T-helper 1 cell treated with Interleukin-12 subunit alpha and Interleukin-12 subunit beta and Interleukin-4 antibody, amounts not matched to agents 30 μg/mL and 1 μg/mL, for 36 hours (primary cell): ENCODE measurements at regions not wholly inside any gene's neighbourhood (a gene's known extent, or its start where the extent isn't known, plus 50 kb on each side); places are given as distances from the start of the nearest gene placed in this dataset.

ENCODE experiments used
- H3K27ac Mint-ChIP-seq: one replicate; pipeline ENCODE4 v1.8.0; 2021; ENCODE audit warnings: mild to moderate bottlenecking, mixed read lengths
- H3K27me3 Mint-ChIP-seq: one replicate; pipeline ENCODE4 v1.8.0; 2021; ENCODE audit warnings: low read depth, mixed read lengths
- H3K36me3 Mint-ChIP-seq: one replicate; pipeline ENCODE4 v1.8.0; 2021; ENCODE audit warnings: low read depth, mixed read lengths
- H3K4me1 Mint-ChIP-seq: one replicate; pipeline ENCODE4 v1.8.0; 2021; ENCODE audit warnings: low read depth, mixed read lengths
- H3K4me3 Mint-ChIP-seq: one replicate; pipeline ENCODE4 v1.8.0; 2021; ENCODE audit warnings: mild to moderate bottlenecking, moderate library complexity, mixed read lengths
- H3K9me3 Mint-ChIP-seq: one replicate; pipeline ENCODE4 v1.8.0; 2021; ENCODE audit warnings: mixed read lengths

DNA sequence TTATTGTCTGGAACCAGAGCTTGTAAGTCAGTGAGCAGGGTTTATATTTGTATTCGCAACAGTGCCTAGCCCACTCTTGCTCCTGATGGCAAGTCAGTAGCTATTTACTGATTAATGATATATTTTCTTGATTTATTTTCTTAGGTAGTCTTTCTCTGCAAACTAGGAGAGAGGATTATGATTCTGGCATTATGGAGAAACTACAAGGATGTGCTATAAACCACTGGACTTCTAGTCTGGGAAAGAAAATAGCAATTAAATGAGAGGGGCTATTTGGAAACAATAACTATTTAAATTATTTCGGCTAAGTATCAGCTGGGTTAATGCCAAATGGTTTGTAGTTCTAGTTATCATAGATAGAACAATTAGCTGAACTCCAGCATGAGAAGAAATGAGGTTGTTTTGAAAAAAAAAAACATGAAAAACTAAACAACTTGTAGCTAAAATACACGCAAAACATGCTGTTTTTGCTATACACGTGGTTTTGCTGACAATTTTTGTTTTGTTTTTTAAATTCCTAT, 304.9 kb upstream of the TCF21 start:
- Mint-ChIP-seq H3K4me1 (no peaks in the 10 kb centered on the region), H3K27me3 (no peaks in the 10 kb centered on the region), H3K27ac (no peak overlapping the region), H3K9me3 (no peaks in the 10 kb centered on the region), H3K36me3 (no peaks in the 10 kb centered on the region), H3K4me3 (no peak overlapping the region)

DNA sequence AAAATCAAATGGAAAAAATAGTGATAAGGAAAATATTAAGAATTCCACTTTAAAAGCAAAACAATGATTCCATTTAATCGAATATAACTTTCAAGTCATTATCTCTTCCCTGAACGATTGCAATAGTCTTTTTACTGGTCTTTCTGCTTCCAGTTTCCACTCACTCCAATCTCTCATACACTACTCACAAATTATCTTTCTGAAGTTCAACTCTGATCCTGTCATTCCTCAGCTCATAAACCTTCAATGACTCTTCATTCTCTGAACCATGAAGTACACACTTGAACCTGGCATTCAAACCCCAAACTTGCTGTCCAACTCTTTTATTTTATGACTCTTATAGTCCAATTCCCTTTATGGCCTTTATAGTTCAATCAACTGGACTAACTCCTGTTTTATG, 304.1 kb upstream of the TCF21 start:
- H3K27me3 Mint-ChIP-seq, result no peaks in the 10 kb centered on the region
- no peaks in the 10 kb centered on the region for H3K36me3 Mint-ChIP-seq
- no peaks in the 10 kb centered on the region for H3K4me1 Mint-ChIP-seq
- no peak overlapping the region for H3K27ac Mint-ChIP-seq
- H3K4me3 Mint-ChIP-seq, result no peak overlapping the region
- H3K9me3 Mint-ChIP-seq, result no peaks in the 10 kb centered on the region

DNA sequence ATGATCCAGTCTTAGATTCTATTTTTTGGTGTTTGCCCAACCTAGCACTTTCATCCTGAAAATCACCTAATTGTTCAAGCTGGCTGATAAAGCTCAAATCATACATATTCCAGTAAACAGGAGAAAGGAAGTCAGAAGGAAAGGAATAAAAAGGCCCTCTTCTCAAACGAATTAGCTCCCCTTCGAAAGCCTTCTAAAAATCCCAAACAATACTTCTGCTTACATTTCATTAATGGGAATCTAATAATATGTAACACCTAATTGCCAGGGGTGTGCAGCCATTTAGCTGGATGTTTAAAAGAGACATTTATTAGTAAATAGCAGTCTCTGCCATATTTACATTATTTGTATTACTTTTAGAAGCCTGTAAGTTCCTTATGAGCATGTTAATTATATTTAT, 302.9 kb upstream of the TCF21 start:
- Mint-ChIP-seq H3K36me3 (no peaks in the 10 kb centered on the region), H3K4me3 (no peak overlapping the region), H3K27me3 (no peaks in the 10 kb centered on the region)

DNA sequence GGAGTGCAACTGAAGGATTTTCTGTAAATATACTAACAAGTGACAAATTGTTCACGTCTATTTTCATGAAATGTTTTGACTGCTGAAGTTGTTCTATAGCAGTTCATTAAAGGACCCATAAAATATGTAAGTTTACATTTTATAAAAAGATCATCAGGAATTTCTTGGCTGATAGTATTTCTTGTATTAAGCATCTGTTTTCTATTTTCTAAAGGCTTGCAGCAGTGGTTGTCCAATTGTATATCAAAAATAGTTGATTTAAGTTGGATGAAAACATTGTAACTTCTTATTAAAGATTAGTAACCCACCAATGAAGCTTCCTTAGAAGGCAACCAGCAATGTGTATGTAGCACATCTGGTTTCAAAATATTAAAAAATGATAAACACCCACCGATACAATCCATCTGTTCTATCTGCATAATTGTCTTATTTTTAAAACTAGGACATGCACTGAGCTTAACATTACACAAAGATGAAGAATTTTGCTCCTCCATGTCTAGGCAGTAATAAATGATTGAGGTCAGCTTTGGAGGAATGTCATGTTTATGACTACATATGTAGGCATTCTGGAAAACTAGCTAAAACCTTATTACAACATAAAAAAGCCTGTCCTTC, 301.3 kb upstream of the TCF21 start:
- Mint-ChIP-seq H3K4me1 (no peaks in the 10 kb centered on the region), H3K36me3 (no peaks in the 10 kb centered on the region), H3K9me3 (no peaks in the 10 kb centered on the region), H3K4me3 (no peak overlapping the region), H3K27me3 (no peaks in the 10 kb centered on the region), H3K27ac (no peak overlapping the region)

More for the DNA sequence above, 302.9 kb upstream of the TCF21 start:
- no peak overlapping the region for H3K27ac Mint-ChIP-seq
- no peaks in the 10 kb centered on the region for H3K4me1 Mint-ChIP-seq
- no peaks in the 10 kb centered on the region for H3K9me3 Mint-ChIP-seq

DNA sequence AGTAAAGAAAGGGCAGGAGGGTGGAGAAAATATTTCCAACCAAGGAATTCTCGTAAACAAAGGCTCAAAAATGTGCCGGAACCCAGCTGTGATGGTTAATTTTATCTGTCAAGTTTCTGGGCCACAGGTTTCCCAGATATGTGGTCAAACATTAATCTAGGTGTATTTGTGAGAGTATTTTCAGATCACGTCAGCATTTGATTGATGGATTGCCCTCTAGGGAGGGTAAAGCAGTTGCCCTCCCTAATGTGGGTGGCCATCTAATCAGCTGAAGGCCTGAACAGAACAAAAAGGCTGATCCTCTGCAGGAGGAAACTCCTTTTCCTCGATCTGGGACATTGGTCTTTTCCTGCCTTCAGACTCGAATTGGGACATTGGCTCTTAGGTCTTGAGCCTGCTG, 298.7 kb upstream of the TCF21 start:
- H3K4me1 Mint-ChIP-seq, result no peaks in the 10 kb centered on the region
- no peaks in the 10 kb centered on the region for H3K27me3 Mint-ChIP-seq
- no peaks in the 10 kb centered on the region for H3K36me3 Mint-ChIP-seq
- no peak overlapping the region for H3K27ac Mint-ChIP-seq
- no peak overlapping the region for H3K4me3 Mint-ChIP-seq
- no peaks in the 10 kb centered on the region for H3K9me3 Mint-ChIP-seq

DNA sequence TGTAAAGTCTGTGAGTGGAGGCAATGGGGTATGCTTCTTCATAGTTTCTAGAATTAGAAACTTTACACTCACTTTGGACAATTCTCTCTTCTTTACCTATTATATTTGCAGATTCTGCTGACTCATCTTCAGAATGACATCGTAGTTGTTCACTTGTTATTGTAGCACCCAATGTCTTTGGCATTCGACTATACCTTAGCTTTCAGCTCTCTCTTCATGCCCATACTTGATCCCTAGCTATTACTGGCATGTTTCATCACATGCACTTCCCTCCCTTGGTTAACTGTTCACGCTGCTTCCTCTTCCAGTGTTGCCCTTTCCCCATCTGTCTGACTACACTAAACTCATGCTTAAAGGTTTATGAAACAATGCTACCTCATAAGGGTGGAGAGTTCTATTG, 298.1 kb upstream of the TCF21 start:
- no peaks in the 10 kb centered on the region for H3K36me3 Mint-ChIP-seq
- H3K27me3 Mint-ChIP-seq, result no peaks in the 10 kb centered on the region
- no peak overlapping the region for H3K27ac Mint-ChIP-seq
- no peaks in the 10 kb centered on the region for H3K9me3 Mint-ChIP-seq
- no peak overlapping the region for H3K4me3 Mint-ChIP-seq
- H3K4me1 Mint-ChIP-seq, result no peaks in the 10 kb centered on the region

DNA sequence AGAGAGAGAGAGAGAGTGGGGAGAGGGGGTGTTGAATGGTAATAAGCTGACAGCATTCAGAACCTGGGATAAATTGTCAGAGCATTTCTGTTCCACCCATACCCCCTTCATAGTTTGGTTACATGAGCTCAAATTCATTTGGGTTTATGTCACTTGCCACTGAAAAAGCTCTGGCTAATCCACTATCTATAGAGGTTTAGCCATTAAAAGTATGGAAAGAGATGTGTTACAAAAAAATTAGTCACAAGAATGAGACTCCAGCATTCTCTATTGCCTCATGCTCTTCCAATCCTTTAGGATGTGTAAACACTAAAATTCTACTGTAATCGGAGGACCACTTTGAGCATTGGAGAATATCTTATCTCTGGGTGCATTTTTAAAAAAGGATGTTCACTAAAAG, 297.6 kb upstream of the TCF21 start:
- H3K27ac Mint-ChIP-seq, result no peak overlapping the region
- H3K4me1 Mint-ChIP-seq, result no peaks in the 10 kb centered on the region
- no peaks in the 10 kb centered on the region for H3K36me3 Mint-ChIP-seq
- H3K27me3 Mint-ChIP-seq, result no peaks in the 10 kb centered on the region
- no peak overlapping the region for H3K4me3 Mint-ChIP-seq
- H3K9me3 Mint-ChIP-seq, result no peaks in the 10 kb centered on the region

DNA sequence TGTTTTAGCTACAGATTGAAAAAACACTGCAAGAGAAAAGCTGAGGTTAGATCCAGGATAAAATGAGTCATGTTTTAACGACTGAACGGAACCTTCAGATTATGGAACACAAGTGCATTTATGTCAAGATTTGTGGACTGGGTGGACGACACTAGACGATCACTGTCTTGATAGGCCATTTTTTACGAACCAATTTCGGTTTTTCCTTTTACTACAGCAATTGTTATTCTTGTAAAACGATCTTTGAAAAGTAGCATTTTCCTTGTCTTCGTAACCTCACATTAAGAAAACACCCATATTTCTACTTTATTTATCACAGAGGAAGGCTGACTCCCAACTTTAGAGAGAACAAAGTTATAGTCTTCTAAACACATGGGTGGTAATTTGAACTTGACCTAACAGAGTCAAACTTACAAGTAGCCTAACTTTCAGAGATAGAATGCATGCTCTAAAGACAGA, 294.2 kb upstream of the TCF21 start:
- Mint-ChIP-seq H3K36me3 (no peaks in the 10 kb centered on the region), H3K4me3 (no peak overlapping the region), H3K9me3 (no peaks in the 10 kb centered on the region), H3K27me3 (no peaks in the 10 kb centered on the region), H3K4me1 (no peaks in the 10 kb centered on the region), H3K27ac (no peak overlapping the region)

DNA sequence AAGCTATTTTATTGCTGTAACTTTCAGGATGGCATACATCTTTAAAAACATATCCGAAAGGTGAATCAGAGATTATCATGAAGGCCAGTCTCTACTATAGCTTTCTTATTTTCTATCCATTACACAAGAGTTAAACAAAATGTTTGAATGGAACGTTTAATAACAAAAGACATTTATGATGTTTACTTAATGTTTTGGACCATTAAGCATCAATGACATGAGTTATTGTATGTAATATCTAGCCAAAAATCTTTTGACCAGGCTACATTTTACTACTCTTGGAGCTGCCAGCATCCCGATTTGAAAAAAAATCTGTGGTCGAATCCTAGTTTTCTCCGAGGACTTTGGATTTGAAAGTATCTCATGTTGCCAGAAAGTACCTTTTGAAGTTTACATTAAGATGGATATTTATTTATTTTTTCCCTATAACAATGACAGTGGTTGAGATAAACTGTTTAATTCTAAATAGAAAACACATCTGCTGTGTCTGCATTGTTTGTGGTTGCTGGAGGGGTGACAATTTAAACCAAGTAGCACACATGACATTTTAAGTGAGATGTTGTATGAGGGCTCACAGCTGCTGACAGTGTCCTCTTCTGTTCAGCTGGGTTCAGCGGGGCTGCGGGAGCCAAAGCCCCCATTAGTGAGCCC, 293.7 kb upstream of the TCF21 start:
- Mint-ChIP-seq H3K4me3 (no peak overlapping the region), H3K27me3 (no peaks in the 10 kb centered on the region), H3K9me3 (no peaks in the 10 kb centered on the region), H3K27ac (no peak overlapping the region), H3K36me3 (no peaks in the 10 kb centered on the region), H3K4me1 (no peaks in the 10 kb centered on the region)

DNA sequence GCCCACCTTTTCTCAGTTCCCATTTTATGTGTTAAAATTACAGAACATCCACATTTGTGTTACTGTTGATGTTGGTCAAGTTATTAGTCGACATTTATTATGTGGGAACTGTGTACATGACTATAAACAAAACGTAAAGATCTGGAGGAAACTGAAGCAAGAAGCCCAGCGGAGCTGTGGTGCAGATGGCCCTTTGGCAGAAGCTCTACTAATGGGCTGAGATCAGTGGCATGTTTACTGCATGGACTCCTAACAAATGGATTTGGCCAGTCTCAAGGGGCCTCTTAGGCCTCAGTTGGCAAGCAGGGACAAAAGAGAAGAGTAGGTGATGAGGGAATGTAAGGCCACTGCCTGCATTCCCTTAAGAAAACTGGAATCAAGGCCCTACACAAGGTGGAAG, 282.1 kb upstream of the TCF21 start:
- H3K4me3 Mint-ChIP-seq, result no peak overlapping the region
- H3K9me3 Mint-ChIP-seq, result no peaks in the 10 kb centered on the region
- no peak overlapping the region for H3K27ac Mint-ChIP-seq
- no peaks in the 10 kb centered on the region for H3K27me3 Mint-ChIP-seq
- no peaks in the 10 kb centered on the region for H3K4me1 Mint-ChIP-seq
- no peaks in the 10 kb centered on the region for H3K36me3 Mint-ChIP-seq

DNA sequence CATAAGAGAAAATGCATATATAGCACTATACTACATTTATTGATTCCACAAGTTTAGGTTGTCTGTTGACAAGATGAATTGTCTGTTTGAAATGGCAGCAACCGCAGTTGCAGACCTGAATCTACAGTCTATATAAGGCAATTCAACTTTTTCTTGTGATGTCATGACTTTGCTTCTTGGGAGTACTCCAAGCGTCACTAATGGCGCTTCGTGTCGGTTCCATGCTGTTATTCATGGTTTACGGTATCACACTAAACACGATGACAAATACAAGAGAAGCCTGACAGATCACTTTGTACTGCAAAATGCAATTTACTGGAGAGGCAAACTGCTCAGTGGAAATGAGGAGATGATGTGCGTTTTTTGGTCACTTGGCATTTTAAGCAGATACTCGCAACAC, 280.3 kb upstream of the TCF21 start:
- Mint-ChIP-seq H3K9me3 (no peaks in the 10 kb centered on the region), H3K36me3 (no peaks in the 10 kb centered on the region), H3K27ac (no peak overlapping the region), H3K27me3 (no peaks in the 10 kb centered on the region), H3K4me1 (no peaks in the 10 kb centered on the region), H3K4me3 (no peak overlapping the region)

DNA sequence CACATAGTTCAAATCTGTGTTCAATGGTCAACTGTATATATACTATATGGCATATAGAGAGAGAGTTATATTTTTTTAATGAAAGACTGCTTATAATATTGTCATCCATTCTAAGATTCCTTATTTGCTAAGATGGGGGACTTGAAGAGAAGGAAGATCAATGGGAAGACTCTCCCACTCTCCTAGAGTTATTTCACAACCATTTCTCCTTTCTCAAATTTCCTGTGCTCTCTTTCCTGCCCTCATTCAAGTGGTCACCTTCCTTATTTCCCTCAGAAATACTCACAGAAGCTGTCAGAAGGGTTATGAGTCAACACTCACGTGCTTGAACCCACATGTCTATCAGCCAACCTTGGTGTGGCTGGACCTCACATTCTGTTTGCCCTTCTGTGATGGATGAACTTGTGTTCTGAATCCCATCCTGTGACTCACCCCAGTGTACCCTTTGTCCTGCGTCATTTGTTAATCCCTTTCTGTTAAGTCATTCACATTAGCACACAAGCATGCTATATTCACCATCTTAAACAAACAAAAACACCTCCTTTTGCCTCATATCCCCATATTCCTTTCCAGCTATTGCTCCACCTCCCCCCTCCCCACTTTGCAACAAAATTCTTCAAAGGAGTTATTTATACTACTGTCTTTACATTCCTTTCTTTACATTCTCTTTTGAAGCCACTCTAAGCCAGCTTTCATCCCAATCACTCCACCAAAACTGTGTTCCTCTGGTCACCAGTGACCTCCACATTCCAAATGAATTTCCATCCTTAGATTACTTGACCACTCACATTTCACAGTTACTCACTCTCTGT, 279.3 kb upstream of the TCF21 start:
- Mint-ChIP-seq H3K36me3 (no peaks in the 10 kb centered on the region), H3K9me3 (no peaks in the 10 kb centered on the region), H3K27me3 (no peaks in the 10 kb centered on the region), H3K4me1 (no peaks in the 10 kb centered on the region), H3K27ac (no peak overlapping the region), H3K4me3 (no peak overlapping the region)

DNA sequence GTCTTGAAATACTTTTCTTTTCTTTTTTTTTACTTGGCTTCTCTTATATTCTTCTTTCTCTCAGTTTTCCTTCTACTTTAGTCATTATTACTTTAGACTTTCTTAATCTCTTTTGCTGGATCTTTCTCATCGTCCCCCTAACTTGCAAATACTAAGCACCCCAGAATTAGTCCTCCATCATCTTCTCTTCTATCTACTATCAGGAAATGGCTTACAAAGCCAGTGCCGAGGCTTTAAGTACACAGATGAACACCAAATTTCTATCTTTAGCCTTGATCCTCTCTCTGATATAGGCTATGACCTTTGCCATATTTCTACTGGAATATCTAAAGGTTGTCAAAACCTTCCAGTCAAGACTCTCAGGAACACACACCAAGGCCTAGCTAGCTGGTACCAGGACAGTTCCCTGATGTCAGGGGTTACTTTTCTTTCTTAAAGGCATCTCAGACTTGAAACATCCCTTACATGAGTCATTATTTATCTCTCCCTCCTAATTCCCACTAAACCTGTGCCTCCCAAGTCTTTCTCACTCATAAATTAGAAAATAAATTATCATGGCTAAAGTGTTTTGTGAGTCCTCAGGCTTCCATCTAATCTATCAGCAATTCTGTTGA, 278.6 kb upstream of the TCF21 start:
- Mint-ChIP-seq H3K36me3 (no peaks in the 10 kb centered on the region), H3K4me3 (no peak overlapping the region), H3K4me1 (no peaks in the 10 kb centered on the region), H3K9me3 (no peaks in the 10 kb centered on the region), H3K27ac (no peak overlapping the region), H3K27me3 (no peaks in the 10 kb centered on the region)

DNA sequence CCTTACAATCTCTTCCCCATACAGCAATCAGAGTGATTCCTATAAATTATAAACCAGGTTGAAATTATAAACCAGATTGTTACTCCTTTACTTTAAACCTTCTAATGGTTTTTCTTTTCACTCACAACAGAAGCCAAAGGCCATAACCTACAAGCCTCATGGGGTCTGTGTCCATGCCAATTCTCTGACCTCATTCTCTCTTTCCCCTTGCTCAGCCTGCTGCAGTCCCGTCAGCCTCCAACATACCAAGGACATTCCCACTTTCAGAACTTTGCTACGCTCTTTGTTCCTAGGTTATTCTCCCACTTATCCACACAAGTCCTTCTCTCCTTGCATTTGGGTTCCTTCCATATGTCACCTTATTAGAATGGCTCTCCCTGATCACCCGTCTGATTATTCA, 277.9 kb upstream of the TCF21 start:
- Mint-ChIP-seq H3K4me1 (no peaks in the 10 kb centered on the region), H3K36me3 (no peaks in the 10 kb centered on the region), H3K4me3 (no peak overlapping the region), H3K27ac (no peak overlapping the region), H3K9me3 (no peaks in the 10 kb centered on the region), H3K27me3 (no peaks in the 10 kb centered on the region)
